AG09319 (cell line): ENCODE measurements at regions not wholly inside any gene's neighbourhood (a gene's known extent, or its start where the extent isn't known, plus 50 kb on each side); places are given as distances from the start of the nearest gene placed in this dataset.
"Not testable (repeated sequence)": the region's sequence is repeated elsewhere in the genome, so short reads cannot be mapped to it uniquely, and the experiment has no call there.

Source experiments
- DNase-seq: peaks from one replicate; pipeline ENCODE4 v3.0.0-alpha.2; 2010; ENCODE audit warnings: low read depth; ENCODE audit errors: extremely low read depth
- CTCF ChIP-seq: IDR thresholded peaks from 2 replicates; pipeline ENCODE4 v1.5.1; 2011; ENCODE audit warnings: low read depth, mild to moderate bottlenecking, inconsistent platforms, low read length, moderate library complexity

- no peak for DNase-seq
- no peak for TF ChIP-seq CTCF
These were observed 443.3 kb upstream of the C16orf82 start for GRCh38 chr16:26623442-26623841.

- no peak for DNase-seq
- TF ChIP-seq CTCF = no peak
These were observed 438.8 kb upstream of the C16orf82 start for GRCh38 chr16:26627958-26628357.

GRCh38 chr16:26631365-26631764 is 435.4 kb upstream of the C16orf82 start:
- not testable (repeated sequence) for DNase-seq

- DNase-seq = no peak
- no peak for TF ChIP-seq CTCF
These were observed 424.6 kb upstream of the C16orf82 start for GRCh38 chr16:26642047-26642664.

GRCh38 chr16:26643519-26643918 is 423.2 kb upstream of the C16orf82 start:
- no peak for DNase-seq
- no peak for TF ChIP-seq CTCF

GRCh38 chr16:26644912-26645543 is 421.7 kb upstream of the C16orf82 start:
- DNase-seq = no peak
- no peak for TF ChIP-seq CTCF

- TF ChIP-seq CTCF = peak; percentile 9
- no peak for DNase-seq
These were observed 421.1 kb upstream of the C16orf82 start for GRCh38 chr16:26645614-26646013.

GRCh38 chr16:26647870-26648269 is 418.9 kb upstream of the C16orf82 start:
- TF ChIP-seq CTCF = no peak
- DNase-seq = no peak
